GM23338 (cell line): ENCODE measurements at regions not wholly inside any gene's neighbourhood (a gene's known extent, or its start where the extent isn't known, plus 50 kb on each side); places are given as distances from the start of the nearest gene placed in this dataset.
A peak's percentile ranks its signal among the peaks of the same experiment; 100 is the strongest.

Experiments used
- ATAC-seq: fragments of 200-7000 bp; cut with Tn5 transposase; 3 replicates; pipeline ENCODE4 v1.9.1; 2020
- DNase-seq: peaks from one replicate; pipeline ENCODE4 v3.0.0-alpha.2; 2015; ENCODE audit warnings: low spot score
- H2AFZ ChIP-seq: fragments of 200-600 bp; sonication (generic); 2 replicates; pipeline ENCODE4 v1.8.0; 2016; ENCODE audit warnings: antibody characterized with exemption, mild to moderate bottlenecking, moderate library complexity
- H3F3A ChIP-seq: fragments of 200-600 bp; sonication (generic); replicated peaks from 2 replicates; pipeline ENCODE4 v1.8.0; 2017; ENCODE audit warnings: antibody characterized with exemption, mixed run types, low read depth
- H3K27ac ChIP-seq: fragments of 200-600 bp; sonication (generic); 2 replicates; pipeline ENCODE4 v1.6.1; 2016; ENCODE audit warnings: low read depth
- H3K27me3 ChIP-seq: fragments of 200-600 bp; sonication (generic); 2 replicates; pipeline ENCODE4 v1.8.0; 2016; ENCODE audit warnings: mild to moderate bottlenecking, mixed run types, moderate library complexity; ENCODE audit not compliant: insufficient read depth
- H3K36me3 ChIP-seq: fragments of 200-600 bp; sonication (generic); 2 replicates; pipeline ENCODE4 v1.8.0; 2016; ENCODE audit warnings: mild to moderate bottlenecking; ENCODE audit not compliant: insufficient read depth
- H3K4me1 ChIP-seq: fragments of 200-600 bp; sonication (generic); 2 replicates; pipeline ENCODE4 v1.8.0; 2016; ENCODE audit warnings: mild to moderate bottlenecking, moderate library complexity; ENCODE audit not compliant: insufficient read depth
- H3K4me2 ChIP-seq: fragments of 200-600 bp; sonication (generic); 2 replicates; pipeline ENCODE4 v1.7.1; 2017; ENCODE audit warnings: mixed run types
- H3K4me3 ChIP-seq: fragments of 200-600 bp; sonication (generic); 2 replicates; pipeline ENCODE4 v1.6.1; 2016; ENCODE audit warnings: mixed run types
- H3K79me2 ChIP-seq: fragments of 200-600 bp; sonication (generic); replicated peaks from 2 replicates; pipeline ENCODE4 v1.8.0; 2017; ENCODE audit warnings: mild to moderate bottlenecking; ENCODE audit not compliant: insufficient read depth
- H3K9me2 ChIP-seq: fragments of 200-600 bp; sonication (generic); 2 replicates; pipeline ENCODE4 v1.8.0; 2017; ENCODE audit not compliant: insufficient read depth
- H4K20me1 ChIP-seq: fragments of 200-600 bp; sonication (generic); replicated peaks from 2 replicates; pipeline ENCODE4 v1.8.0; 2017; ENCODE audit warnings: mild to moderate bottlenecking; ENCODE audit not compliant: insufficient read depth
- H3K27ac Mint-ChIP-seq: 2 replicates; pipeline ENCODE4 v1.8.0; 2020; ENCODE audit warnings: inconsistent platforms, mild to moderate bottlenecking, moderate library complexity, mixed read lengths
- H3K27me3 Mint-ChIP-seq: 3 replicates; pipeline ENCODE4 v1.8.0; 2022; ENCODE audit warnings: low read depth, mild to moderate bottlenecking, moderate library complexity, mixed read lengths, inconsistent platforms; ENCODE audit not compliant: insufficient read depth, poor library complexity
- H3K36me3 Mint-ChIP-seq: 3 replicates; pipeline ENCODE4 v1.8.0; 2021; ENCODE audit warnings: low read depth, mild to moderate bottlenecking, inconsistent platforms, moderate library complexity, mixed read lengths
- H3K4me1 Mint-ChIP-seq: 3 replicates; pipeline ENCODE4 v1.8.0; 2020; ENCODE audit warnings: mild to moderate bottlenecking, inconsistent platforms, mixed read lengths
- H3K4me3 Mint-ChIP-seq: 3 replicates; pipeline ENCODE4 v1.8.0; 2021; ENCODE audit warnings: moderate library complexity, mild to moderate bottlenecking, inconsistent platforms, mixed read lengths
- H3K9me3 Mint-ChIP-seq: 3 replicates; pipeline ENCODE4 v1.8.0; 2020; ENCODE audit warnings: moderate library complexity, mild to moderate bottlenecking, inconsistent platforms, mixed read lengths
- EZH2 ChIP-seq: fragments of 200-600 bp; sonication (generic); IDR thresholded peaks from one replicate; pipeline ENCODE4 v1.8.0; 2017; ENCODE audit warnings: antibody characterized with exemption, mild to moderate bottlenecking, low read depth; ENCODE audit not compliant: unreplicated experiment
- JUNB ChIP-seq: IDR thresholded peaks from one replicate; pipeline ENCODE4 v1.6.1; 2016; ENCODE audit warnings: antibody characterized with exemption; ENCODE audit not compliant: unreplicated experiment
- ZNF331 ChIP-seq: fragments of 250-450 bp; sonication (Bioruptor Pico); IDR thresholded peaks from 2 replicates; pipeline ENCODE4 v1.5.0; 2020; ENCODE audit warnings: low read depth, mild to moderate bottlenecking, moderate library complexity
- TF ChIP-seq, protein P1 (sequence below): fragments of 250-450 bp; sonication (Bioruptor Pico); IDR thresholded peaks from 2 replicates; pipeline ENCODE4 v1.5.0; 2020; ENCODE audit warnings: mild to moderate bottlenecking, moderate library complexity
- TF ChIP-seq, protein P2 (sequence below): IDR thresholded peaks from one replicate; pipeline ENCODE4 v1.6.1; 2018; ENCODE audit warnings: antibody characterized with exemption; ENCODE audit not compliant: unreplicated experiment

DNA sequence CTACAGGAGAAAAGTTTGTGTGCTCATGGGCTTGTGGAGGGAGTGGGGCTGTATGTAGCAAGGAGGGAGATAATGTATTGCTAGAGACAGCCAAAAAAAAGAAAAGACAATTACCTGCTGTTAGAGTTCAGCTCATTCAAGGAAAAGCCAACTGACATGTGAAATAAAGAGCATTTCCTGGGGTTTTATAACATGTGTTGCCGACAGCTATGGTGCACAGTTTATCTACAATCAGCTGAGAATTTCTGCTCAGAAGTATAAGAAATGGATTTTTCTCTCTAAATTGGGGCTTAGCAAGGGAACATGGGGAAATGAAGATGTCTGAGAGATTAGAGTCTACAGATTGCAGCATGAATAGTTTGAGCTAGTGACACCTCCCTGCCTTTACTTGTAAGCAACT lies 674.1 kb downstream of the SUCLG1 start:
- H4K20me1 ChIP-seq, result no peaks in the 10 kb centered on the region
- no peaks in the 10 kb centered on the region for H3K79me2 ChIP-seq
- Mint-ChIP-seq H3K27me3 (peaks cover 2% of the 10 kb centered on the region), H3K4me3 (no peak overlapping the region), H3K27ac (no peak overlapping the region), H3K36me3 (no peaks in the 10 kb centered on the region), H3K9me3 (no peaks in the 10 kb centered on the region), H3K4me1 (peaks cover 28% of the 10 kb centered on the region)
- H3K9me2 ChIP-seq, result no peaks in the 10 kb centered on the region
- H3K36me3 ChIP-seq, result no peaks in the 10 kb centered on the region
- no peaks in the 10 kb centered on the region for H3F3A ChIP-seq
- H3K27ac ChIP-seq, result no peak overlapping the region
- ATAC-seq, result no peak
- TF ChIP-seq ZNF331 (CRISPR knock-in tag), result no peak
- TF ChIP-seq JUNB, result no peak
- TF ChIP-seq, protein P1, sequence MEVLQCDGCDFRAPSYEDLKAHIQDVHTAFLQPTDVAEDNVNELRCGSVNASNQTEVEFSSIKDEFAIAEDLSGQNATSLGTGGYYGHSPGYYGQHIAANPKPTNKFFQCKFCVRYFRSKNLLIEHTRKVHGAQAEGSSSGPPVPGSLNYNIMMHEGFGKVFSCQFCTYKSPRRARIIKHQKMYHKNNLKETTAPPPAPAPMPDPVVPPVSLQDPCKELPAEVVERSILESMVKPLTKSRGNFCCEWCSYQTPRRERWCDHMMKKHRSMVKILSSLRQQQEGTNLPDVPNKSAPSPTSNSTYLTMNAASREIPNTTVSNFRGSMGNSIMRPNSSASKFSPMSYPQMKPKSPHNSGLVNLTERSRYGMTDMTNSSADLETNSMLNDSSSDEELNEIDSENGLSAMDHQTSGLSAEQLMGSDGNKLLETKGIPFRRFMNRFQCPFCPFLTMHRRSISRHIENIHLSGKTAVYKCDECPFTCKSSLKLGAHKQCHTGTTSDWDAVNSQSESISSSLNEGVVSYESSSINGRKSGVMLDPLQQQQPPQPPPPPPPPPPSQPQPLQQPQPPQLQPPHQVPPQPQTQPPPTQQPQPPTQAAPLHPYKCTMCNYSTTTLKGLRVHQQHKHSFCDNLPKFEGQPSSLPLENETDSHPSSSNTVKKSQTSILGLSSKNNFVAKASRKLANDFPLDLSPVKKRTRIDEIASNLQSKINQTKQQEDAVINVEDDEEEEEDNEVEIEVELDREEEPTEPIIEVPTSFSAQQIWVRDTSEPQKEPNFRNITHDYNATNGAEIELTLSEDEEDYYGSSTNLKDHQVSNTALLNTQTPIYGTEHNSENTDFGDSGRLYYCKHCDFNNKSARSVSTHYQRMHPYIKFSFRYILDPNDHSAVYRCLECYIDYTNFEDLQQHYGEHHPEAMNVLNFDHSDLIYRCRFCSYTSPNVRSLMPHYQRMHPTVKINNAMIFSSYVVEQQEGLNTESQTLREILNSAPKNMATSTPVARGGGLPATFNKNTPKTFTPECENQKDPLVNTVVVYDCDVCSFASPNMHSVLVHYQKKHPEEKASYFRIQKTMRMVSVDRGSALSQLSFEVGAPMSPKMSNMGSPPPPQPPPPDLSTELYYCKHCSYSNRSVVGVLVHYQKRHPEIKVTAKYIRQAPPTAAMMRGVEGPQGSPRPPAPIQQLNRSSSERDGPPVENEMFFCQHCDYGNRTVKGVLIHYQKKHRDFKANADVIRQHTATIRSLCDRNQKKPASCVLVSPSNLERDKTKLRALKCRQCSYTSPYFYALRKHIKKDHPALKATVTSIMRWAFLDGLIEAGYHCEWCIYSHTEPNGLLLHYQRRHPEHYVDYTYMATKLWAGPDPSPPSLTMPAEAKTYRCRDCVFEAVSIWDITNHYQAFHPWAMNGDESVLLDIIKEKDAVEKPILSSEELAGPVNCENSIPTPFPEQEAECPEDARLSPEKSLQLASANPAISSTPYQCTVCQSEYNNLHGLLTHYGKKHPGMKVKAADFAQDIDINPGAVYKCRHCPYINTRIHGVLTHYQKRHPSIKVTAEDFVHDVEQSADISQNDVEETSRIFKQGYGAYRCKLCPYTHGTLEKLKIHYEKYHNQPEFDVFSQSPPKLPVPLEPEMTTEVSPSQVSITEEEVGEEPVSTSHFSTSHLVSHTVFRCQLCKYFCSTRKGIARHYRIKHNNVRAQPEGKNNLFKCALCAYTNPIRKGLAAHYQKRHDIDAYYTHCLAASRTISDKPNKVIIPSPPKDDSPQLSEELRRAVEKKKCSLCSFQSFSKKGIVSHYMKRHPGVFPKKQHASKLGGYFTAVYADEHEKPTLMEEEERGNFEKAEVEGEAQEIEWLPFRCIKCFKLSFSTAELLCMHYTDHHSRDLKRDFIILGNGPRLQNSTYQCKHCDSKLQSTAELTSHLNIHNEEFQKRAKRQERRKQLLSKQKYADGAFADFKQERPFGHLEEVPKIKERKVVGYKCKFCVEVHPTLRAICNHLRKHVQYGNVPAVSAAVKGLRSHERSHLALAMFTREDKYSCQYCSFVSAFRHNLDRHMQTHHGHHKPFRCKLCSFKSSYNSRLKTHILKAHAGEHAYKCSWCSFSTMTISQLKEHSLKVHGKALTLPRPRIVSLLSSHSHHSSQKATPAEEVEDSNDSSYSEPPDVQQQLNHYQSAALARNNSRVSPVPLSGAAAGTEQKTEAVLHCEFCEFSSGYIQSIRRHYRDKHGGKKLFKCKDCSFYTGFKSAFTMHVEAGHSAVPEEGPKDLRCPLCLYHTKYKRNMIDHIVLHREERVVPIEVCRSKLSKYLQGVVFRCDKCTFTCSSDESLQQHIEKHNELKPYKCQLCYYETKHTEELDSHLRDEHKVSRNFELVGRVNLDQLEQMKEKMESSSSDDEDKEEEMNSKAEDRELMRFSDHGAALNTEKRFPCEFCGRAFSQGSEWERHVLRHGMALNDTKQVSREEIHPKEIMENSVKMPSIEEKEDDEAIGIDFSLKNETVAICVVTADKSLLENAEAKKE (CRISPR knock-in tag), result no peak
- no peak for TF ChIP-seq EZH2
- TF ChIP-seq, protein P2, sequence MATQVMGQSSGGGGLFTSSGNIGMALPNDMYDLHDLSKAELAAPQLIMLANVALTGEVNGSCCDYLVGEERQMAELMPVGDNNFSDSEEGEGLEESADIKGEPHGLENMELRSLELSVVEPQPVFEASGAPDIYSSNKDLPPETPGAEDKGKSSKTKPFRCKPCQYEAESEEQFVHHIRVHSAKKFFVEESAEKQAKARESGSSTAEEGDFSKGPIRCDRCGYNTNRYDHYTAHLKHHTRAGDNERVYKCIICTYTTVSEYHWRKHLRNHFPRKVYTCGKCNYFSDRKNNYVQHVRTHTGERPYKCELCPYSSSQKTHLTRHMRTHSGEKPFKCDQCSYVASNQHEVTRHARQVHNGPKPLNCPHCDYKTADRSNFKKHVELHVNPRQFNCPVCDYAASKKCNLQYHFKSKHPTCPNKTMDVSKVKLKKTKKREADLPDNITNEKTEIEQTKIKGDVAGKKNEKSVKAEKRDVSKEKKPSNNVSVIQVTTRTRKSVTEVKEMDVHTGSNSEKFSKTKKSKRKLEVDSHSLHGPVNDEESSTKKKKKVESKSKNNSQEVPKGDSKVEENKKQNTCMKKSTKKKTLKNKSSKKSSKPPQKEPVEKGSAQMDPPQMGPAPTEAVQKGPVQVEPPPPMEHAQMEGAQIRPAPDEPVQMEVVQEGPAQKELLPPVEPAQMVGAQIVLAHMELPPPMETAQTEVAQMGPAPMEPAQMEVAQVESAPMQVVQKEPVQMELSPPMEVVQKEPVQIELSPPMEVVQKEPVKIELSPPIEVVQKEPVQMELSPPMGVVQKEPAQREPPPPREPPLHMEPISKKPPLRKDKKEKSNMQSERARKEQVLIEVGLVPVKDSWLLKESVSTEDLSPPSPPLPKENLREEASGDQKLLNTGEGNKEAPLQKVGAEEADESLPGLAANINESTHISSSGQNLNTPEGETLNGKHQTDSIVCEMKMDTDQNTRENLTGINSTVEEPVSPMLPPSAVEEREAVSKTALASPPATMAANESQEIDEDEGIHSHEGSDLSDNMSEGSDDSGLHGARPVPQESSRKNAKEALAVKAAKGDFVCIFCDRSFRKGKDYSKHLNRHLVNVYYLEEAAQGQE, result no peak
- no peak overlapping the region for H3K4me3 ChIP-seq
- H3K4me1 ChIP-seq, result peaks cover 26% of the 10 kb centered on the region
- no peak for DNase-seq
- no peak overlapping the region for H3K4me2 ChIP-seq
- peak overlapping the region; percentile 52; the same call in 1 of the 2 replicates for H2AFZ ChIP-seq
- H3K27me3 ChIP-seq, result no peaks in the 10 kb centered on the region
